Kasumi-1 (cell line): ENCODE measurements at regions not wholly inside any gene's neighbourhood (a gene's known extent, or its start where the extent isn't known, plus 50 kb on each side); places are given as distances from the start of the nearest gene placed in this dataset.

Source experiments
- DNase-seq, 2 experiments: peaks; one replicate each; lab custom pipeline; 2025; lab: John Stamatoyannopoulos, UW

- no peak for DNase-seq
Measured at GRCh38 chr4:138021139-138021830, 220.9 kb downstream of the SLC7A11 start.

DNA sequence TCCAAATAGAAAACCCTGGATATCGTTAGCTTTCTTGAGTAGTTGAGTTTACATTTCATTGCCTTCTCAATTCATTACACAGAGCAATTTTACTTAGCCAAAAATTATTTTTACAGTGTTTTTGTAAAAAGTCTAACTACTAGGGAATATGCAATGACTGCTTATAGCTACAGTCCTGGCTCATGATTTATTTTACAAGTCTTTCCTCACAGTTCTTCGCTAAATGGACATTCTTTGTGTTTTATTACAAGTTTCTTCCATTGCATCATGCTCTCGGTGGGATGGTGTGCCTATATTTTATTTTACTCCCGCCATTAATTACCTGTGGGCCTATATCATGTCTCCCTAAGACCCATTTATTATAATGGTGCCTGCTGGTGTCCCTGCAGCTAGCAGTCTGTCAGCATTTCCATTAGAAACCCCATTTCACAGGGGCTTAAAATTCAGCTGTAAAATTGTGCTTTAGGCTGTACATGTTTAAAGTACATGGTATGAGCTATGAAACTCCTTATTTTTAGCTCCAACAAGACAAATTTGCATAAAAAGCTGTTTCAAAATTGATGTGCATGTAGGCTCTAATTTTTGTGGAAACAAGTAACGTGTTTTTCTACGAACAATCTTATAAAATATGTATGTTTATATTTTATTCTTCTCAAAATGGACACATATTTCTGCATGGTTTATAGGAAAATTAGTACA, 227.4 kb downstream of the SLC7A11 start:
- DNase-seq: no peak

DNA sequence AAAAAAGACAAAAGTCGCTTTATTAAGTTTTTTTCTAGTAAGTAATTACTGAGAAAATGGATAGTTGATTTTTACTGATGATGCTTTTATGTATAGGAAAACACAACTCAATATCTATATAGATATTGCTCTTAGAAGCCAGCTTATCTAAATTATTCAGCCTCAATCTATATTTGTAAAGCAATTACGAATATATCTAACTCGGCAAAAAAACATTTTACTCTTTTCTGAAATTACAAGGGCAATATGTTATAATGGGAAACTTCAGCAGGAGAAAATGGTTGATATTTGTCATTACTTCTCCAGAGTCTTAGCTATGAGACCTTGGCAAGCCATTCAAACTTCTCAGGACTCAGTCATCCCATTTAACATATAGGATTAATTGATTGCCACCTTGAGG, 228.5 kb downstream of the SLC7A11 start:
- no peak for DNase-seq

GRCh38 chr4:138010639-138011038, 231.5 kb downstream of the SLC7A11 start:
- no peak for DNase-seq

GRCh38 chr4:138007572-138007971, 234.6 kb downstream of the SLC7A11 start:
- no peak for DNase-seq

- no peak for DNase-seq
Measured at GRCh38 chr4:138005486-138005885, 236.7 kb downstream of the SLC7A11 start.

DNA sequence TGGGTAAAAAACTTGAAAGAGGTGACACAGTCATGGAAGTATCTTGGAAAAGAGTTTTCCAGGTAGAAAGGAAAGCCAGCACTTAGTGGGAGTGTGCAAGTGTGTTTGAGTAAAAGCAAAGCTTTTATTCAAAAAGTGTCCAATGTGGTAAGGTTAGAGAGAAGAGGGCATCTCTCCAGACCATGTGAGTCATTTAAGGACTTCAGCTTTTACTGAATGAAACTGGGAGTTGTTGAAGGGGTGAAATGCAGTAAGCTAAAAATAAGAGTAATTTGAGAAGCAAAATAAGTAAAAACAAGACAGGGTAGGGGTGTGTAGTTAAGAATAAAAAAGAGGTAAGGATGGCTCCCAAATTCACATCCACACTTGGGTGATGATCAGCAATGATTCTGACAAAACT, 238.9 kb downstream of the SLC7A11 start:
- no peak for DNase-seq

DNA sequence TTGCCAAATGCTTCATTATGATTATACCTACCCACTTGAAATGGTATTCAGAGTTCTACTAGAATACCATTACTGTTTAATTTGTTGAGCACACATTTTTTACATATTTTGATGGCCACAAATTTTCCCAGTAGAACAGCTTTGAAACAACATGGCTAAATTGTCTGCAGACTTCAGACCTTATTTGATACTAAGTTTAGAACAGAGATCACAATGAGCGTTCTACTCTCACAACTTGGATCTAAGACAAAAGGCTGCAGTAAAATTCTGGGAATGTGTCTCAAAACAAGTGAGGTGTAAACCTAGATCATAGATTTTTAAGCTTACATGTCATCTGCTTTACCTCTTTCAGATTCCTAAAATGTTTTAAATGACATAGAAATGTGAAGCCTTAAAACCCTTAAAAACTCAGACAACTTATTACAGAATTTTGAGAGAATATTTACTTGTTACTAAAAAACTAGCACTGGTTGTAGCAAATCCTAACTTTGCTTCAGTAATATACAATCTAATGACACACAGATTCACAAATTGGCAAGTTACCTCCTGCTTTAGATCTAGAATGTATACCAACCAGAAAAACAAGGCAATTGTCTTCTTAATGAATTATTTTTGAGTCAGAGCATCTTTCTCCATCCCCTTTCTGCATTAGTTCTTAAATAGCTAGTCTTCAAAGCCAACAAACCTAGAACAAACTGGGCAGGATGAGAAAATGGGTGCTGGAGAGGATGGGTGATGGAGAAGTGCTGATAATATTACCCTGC, 243.3 kb downstream of the SLC7A11 start:
- DNase-seq: no peak

- no peak for DNase-seq
Measured at GRCh38 chr4:137997496-137997895, 244.7 kb downstream of the SLC7A11 start.

GRCh38 chr4:137994853-137995252, 247.3 kb downstream of the SLC7A11 start:
- DNase-seq: no peak

DNA sequence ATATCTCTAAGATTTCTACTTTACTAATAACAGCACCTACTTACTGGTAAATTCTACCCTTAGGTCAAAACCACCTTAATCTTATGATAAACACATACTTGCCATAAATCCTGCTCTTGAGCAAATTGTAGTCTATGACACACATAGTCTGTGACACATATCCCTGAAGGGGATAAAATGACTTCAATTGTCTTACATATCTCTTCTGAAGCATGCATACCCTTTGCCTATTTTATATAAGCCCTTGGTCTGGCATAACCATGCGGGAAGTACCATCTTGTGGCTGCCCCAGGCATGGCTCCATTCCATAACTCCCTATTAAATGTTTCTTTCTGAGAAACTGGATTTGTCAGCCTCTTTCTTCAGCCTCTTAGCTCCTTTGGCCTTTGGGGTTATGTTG, 248.9 kb downstream of the SLC7A11 start:
- DNase-seq: no peak

GRCh38 chr4:137981277-137981676, 260.9 kb downstream of the SLC7A11 start:
- no peak for DNase-seq

GRCh38 chr4:137980641-137981040, 261.5 kb downstream of the SLC7A11 start:
- no peak for DNase-seq

- DNase-seq: no peak
Measured at GRCh38 chr4:137979938-137980337, 262.2 kb downstream of the SLC7A11 start.

DNA sequence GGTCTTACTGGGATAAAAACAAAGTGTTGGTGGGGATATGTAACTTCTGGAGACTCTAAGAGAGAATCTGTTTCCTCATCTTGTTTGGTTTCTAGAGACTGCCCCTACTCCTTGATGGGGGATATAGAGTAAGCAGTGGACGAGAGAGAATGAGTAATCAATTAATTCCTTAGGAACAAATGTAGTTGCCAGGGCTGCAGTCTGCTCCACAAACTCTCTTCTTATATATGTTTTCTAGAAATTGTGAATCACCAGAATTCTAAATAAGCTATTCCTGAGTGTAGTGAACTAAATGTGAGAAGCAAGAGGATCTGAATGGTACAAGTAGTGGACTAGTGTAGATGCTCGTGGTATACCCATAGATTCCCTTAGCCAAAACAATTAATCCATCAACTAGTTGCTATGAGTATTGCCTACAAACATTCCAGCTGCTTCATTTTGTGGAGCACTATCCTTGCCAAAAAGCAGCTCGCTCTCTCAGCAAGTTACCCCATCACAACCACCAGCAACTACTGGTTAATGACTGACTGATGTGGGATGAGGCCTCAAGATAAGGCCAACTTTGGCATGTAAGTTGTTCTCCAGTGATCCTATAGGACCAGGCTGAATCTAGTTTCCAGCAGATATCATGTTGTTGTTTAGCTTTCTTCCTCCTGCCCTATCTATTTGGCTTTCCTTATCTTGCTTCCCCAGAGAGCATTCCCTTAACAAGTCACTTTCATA, 273.0 kb downstream of the SLC7A11 start:
- DNase-seq: no peak

DNA sequence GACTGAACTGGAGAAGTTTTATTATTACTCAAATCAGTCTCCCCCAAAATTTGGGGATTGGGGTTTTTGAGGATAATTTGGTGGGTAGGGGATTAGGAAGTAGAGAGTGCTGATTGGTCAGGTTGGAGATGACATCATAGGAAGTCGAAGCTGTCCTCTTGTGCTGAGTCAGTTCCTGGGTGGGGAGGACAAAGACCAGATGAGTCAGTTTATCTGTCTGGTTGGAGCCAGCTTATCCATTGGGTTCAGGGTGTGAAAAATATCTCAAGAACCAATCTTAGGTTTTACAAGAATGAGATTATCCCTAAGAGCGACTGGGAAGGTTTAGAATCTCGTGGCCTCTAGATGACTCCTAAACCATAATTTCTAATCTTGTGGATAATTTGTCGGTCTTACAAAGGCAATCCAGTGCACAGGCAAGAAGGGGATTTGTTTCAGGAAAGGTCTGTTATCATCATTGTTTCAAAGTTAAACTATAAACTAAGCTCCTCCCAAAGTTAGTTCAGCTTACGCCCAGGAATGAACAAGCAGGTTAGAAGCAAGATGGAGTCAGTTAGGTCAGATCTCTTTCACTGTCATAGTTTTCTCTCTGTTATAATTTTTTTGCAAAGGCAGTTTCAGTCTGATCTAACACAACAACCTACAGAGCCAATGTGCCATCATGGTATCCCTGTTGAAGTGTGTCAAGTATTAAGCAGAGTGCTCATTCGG, 274.5 kb downstream of the SLC7A11 start:
- DNase-seq: no peak

- DNase-seq: no peak
Measured at GRCh38 chr4:137966504-137966903, 275.6 kb downstream of the SLC7A11 start.

DNA sequence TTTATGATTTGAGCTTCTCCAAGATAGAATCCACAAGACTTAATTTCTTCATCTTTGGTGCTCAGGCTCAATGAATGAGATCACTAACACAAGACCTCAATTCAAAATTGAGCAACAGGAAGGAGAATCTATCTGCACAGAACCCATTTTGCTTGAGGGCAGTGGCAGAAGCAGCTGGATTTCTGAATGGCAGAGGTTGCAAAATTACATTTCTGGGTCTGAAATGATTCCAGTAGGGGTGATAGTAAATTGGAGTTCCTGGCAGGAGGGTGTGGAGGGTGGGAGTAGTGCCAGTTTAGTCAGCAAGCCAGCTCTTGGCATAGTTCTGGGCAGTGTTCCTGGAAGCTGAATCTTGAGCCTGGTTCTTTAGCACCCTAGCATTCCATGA, 281.1 kb downstream of the SLC7A11 start:
- DNase-seq: peak in 1 of 2 experiments; percentile 23

GRCh38 chr4:137960371-137961050, 281.6 kb downstream of the SLC7A11 start:
- DNase-seq: no peak

- DNase-seq: no peak
Measured at GRCh38 chr4:137957806-137958205, 284.3 kb downstream of the SLC7A11 start.

- DNase-seq: no peak
Measured at GRCh38 chr4:137956256-137956655, 285.9 kb downstream of the SLC7A11 start.
